ENCODE measurements at regions not wholly inside any gene's neighbourhood (a gene's known extent, or its start where the extent isn't known, plus 50 kb on each side); places are given as distances from the start of the nearest gene placed in this dataset.

- TF ChIP-seq EZH2 (optimal IDR thresholded peaks at IDR 0.05; ENCODE audit: low read depth, low read length) = no peak
- TF ChIP-seq, protein P1, sequence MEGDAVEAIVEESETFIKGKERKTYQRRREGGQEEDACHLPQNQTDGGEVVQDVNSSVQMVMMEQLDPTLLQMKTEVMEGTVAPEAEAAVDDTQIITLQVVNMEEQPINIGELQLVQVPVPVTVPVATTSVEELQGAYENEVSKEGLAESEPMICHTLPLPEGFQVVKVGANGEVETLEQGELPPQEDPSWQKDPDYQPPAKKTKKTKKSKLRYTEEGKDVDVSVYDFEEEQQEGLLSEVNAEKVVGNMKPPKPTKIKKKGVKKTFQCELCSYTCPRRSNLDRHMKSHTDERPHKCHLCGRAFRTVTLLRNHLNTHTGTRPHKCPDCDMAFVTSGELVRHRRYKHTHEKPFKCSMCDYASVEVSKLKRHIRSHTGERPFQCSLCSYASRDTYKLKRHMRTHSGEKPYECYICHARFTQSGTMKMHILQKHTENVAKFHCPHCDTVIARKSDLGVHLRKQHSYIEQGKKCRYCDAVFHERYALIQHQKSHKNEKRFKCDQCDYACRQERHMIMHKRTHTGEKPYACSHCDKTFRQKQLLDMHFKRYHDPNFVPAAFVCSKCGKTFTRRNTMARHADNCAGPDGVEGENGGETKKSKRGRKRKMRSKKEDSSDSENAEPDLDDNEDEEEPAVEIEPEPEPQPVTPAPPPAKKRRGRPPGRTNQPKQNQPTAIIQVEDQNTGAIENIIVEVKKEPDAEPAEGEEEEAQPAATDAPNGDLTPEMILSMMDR (IDR thresholded peaks at IDR 0.05; ENCODE audit: low read length) = no peak
- no peak for TF ChIP-seq EZH2phosphoT487 (IDR thresholded peaks at IDR 0.05; ENCODE audit: low read length)
Measured at GRCh38 chr21:34263629-34264028, 100.2 kb upstream of the KCNE2 start.
